HCT116 (cell line): ENCODE measurements at regions not wholly inside any gene's neighbourhood (a gene's known extent, or its start where the extent isn't known, plus 50 kb on each side); places are given as distances from the start of the nearest gene placed in this dataset.

Experiments
- ATAC-seq: fragments of 200-7000 bp; cut with Tn5 transposase; 2 replicates; pipeline ENCODE4 v1.9.1; 2020; ENCODE audit warnings: mild to moderate bottlenecking, moderate library complexity
- BruUV-seq: library from RNA; stranded (reverse); fragments of 400-500 nt; replicated peaks from 2 replicates; lab custom pipeline; 2021; lab: Mats Ljungman, UMichigan
- CTCF ChIA-PET: fragments of 300-600 bp; sonication (Branson Sonifier 250); formaldehyde crosslinking; loops from one replicate; lab custom pipeline; 2021; ENCODE audit warnings: antibody characterized with exemption; lab: Charles Lee
- POLR2A ChIA-PET: fragments of 300-600, 350-600 bp; sonication (Branson Sonifier 250); formaldehyde crosslinking; loops from one replicate; lab custom pipeline; 2021; ENCODE audit warnings: antibody characterized with exemption; lab: Charles Lee
- RAD21 ChIA-PET, 2 experiments: fragments of 300-600 bp; sonication (Branson Sonifier 250); formaldehyde crosslinking; loops; one replicate each; lab custom pipeline; 2023; ENCODE audit warnings: low total read pairs in 2 of 2; ENCODE audit not compliant: uncharacterized antibody in 2 of 2, unreplicated experiment in 2 of 2, low non-redundant PET in 1 of 2; lab: Charles Lee
- DNase-seq: peaks from one replicate; pipeline ENCODE4 v3.0.0-alpha.2; 2010; ENCODE audit warnings: low read depth, low spot score
- H2AFZ ChIP-seq: fragments of 200-600 bp; shearing (Covaris generic), sonication (generic); 2 replicates; pipeline ENCODE4 v1.6.1; 2017; ENCODE audit warnings: low read depth, mixed run types, mixed read lengths, antibody characterized with exemption, low read length; ENCODE audit not compliant: poor library complexity, severe bottlenecking
- H3K27ac ChIP-seq: 2 replicates; pipeline ENCODE4 v1.5.1; 2012; ENCODE audit warnings: low read depth, low read length
- H3K27me3 ChIP-seq: fragments of 200-600 bp; sonication (generic); 2 replicates; pipeline ENCODE4 v1.6.1; 2016; ENCODE audit warnings: mixed run types, low read length, mixed read lengths; ENCODE audit not compliant: insufficient read depth
- H3K36me3 ChIP-seq, 2 experiments: fragments of 200-500 bp in 1 of 2; fragments of 200-600 bp in 1 of 2; sonication (Bioruptor generic) in 1 of 2; sonication (generic) in 1 of 2; 2 replicates each; pipeline versions ENCODE4 v1.5.1 to v1.6.1; 2014 to 2016; ENCODE audit warnings: low read length in 2 of 2, inconsistent platforms in 1 of 2, mixed read lengths in 1 of 2, mixed run types in 1 of 2; ENCODE audit not compliant: insufficient read depth in 2 of 2, control insufficient read depth in 1 of 2
- H3K4me1 ChIP-seq, 2 experiments: fragments of 200-600 bp in 1 of 2; sonication (generic) in 1 of 2; 2 replicates each; pipeline versions ENCODE4 v1.5.1 to v1.6.1; 2012 to 2017; ENCODE audit warnings: low read length in 2 of 2, inconsistent platforms in 1 of 2, mild to moderate bottlenecking in 1 of 2, mixed read lengths in 1 of 2, mixed run types in 1 of 2, moderate library complexity in 1 of 2; ENCODE audit not compliant: insufficient read depth in 2 of 2, control insufficient read depth in 1 of 2
- H3K4me2 ChIP-seq: fragments of 200-600 bp; sonication (generic); 2 replicates; pipeline ENCODE4 v1.6.1; 2017; ENCODE audit warnings: mixed run types, low read length, mixed read lengths
- H3K4me3 ChIP-seq, 2 experiments: fragments of 200-600 bp in 1 of 2; sonication (generic) in 1 of 2; replicated peaks in 1 of 2; 2 replicates each; pipeline ENCODE4 v1.5.1; 2011 to 2016; ENCODE audit warnings: low read length in 2 of 2, control low read depth in 1 of 2, low read depth in 1 of 2, mild to moderate bottlenecking in 1 of 2, mixed read lengths in 1 of 2, mixed run types in 1 of 2
- H3K79me2 ChIP-seq: fragments of 200-600 bp; sonication (generic); 2 replicates; pipeline ENCODE4 v1.6.1; 2017; ENCODE audit warnings: mild to moderate bottlenecking, mixed run types, low read length, moderate library complexity, mixed read lengths; ENCODE audit not compliant: insufficient read depth
- H3K9ac ChIP-seq: fragments of 200-600 bp; sonication (generic); 2 replicates; pipeline ENCODE4 v1.6.1; 2016; ENCODE audit warnings: low read length, mixed read lengths
- H3K9me2 ChIP-seq: fragments of 200-600 bp; sonication (generic), shearing (Covaris generic); 2 replicates; pipeline ENCODE4 v1.6.1; 2017; ENCODE audit warnings: mixed run types, mild to moderate bottlenecking, moderate library complexity; ENCODE audit not compliant: insufficient read depth
- H3K9me3 ChIP-seq, 2 experiments: fragments of 200-500 bp in 1 of 2; fragments of 200-600 bp in 1 of 2; sonication (Bioruptor generic) in 1 of 2; sonication (generic) in 1 of 2; 2 replicates each; pipeline ENCODE4 v1.6.1; 2014 to 2017; ENCODE audit warnings: low read length in 2 of 2, mixed read lengths in 2 of 2, inconsistent platforms in 1 of 2, low read depth in 1 of 2, mild to moderate bottlenecking in 1 of 2, mixed run types in 1 of 2, moderate library complexity in 1 of 2; ENCODE audit not compliant: control insufficient read depth in 1 of 2, insufficient read depth in 1 of 2
- H4K20me1 ChIP-seq: fragments of 200-600 bp; sonication (generic), shearing (Covaris generic); 2 replicates; pipeline ENCODE4 v1.6.1; 2017; ENCODE audit warnings: mixed run types, mild to moderate bottlenecking, moderate library complexity; ENCODE audit not compliant: insufficient read depth
- CBX3 ChIP-seq: IDR thresholded peaks from 2 replicates; pipeline ENCODE4 v1.6.1; 2012; ENCODE audit warnings: low read depth
- EGR1 ChIP-seq: IDR thresholded peaks from 2 replicates; pipeline ENCODE4 v1.6.1; 2012; ENCODE audit warnings: low read depth
- ELF1 ChIP-seq: IDR thresholded peaks from 2 replicates; pipeline ENCODE4 v1.6.1; 2012; ENCODE audit warnings: low read depth, borderline replicate concordance
- EZH2 ChIP-seq: fragments of 200-600 bp; sonication (generic); IDR thresholded peaks from 2 replicates; pipeline ENCODE4 v1.6.1; 2017; ENCODE audit warnings: antibody characterized with exemption, mixed run types
- EZH2phosphoT487 ChIP-seq: fragments of 200-600 bp; IDR thresholded peaks from 2 replicates; pipeline ENCODE4 v1.6.1; 2018; ENCODE audit warnings: antibody characterized with exemption, borderline replicate concordance
- FOSL1 ChIP-seq: IDR thresholded peaks from 2 replicates; pipeline ENCODE4 v1.6.1; 2012; ENCODE audit warnings: low read depth
- JUND ChIP-seq: IDR thresholded peaks from 2 replicates; pipeline ENCODE4 v1.6.1; 2012
- POLR2A ChIP-seq: IDR thresholded peaks from 2 replicates; pipeline ENCODE4 v1.7.0; 2011; ENCODE audit warnings: borderline replicate concordance; ENCODE audit not compliant: insufficient read depth, insufficient read length; ENCODE audit errors: extremely low read depth
- POLR2AphosphoS5 ChIP-seq: IDR thresholded peaks from 2 replicates; pipeline ENCODE4 v1.6.1; 2011; ENCODE audit warnings: mild to moderate bottlenecking, low read depth, low read length, moderate library complexity
- RAD21 ChIP-seq: IDR thresholded peaks from 2 replicates; pipeline ENCODE4 v1.6.1; 2012; ENCODE audit warnings: low read depth, mild to moderate bottlenecking
- SIN3A ChIP-seq: IDR thresholded peaks from 2 replicates; pipeline ENCODE4 v1.6.1; 2012; ENCODE audit warnings: low read depth
- SP1 ChIP-seq: IDR thresholded peaks from 2 replicates; pipeline ENCODE4 v1.6.1; 2012; ENCODE audit warnings: low read depth
- SRF ChIP-seq: IDR thresholded peaks from 2 replicates; pipeline ENCODE4 v1.6.1; 2012; ENCODE audit warnings: low read depth
- TCF7L2 ChIP-seq: IDR thresholded peaks from 2 replicates; pipeline ENCODE4 v1.7.0; 2011; ENCODE audit warnings: borderline replicate concordance, inconsistent platforms; ENCODE audit not compliant: insufficient read depth, insufficient read length; ENCODE audit errors: extremely low read depth
- YY1 ChIP-seq: IDR thresholded peaks from 2 replicates; pipeline ENCODE4 v1.6.1; 2011; ENCODE audit warnings: low read length, low read depth, moderate library complexity, mild to moderate bottlenecking; ENCODE audit not compliant: insufficient replicate concordance; ENCODE audit errors: extremely low read depth
- ZBTB33 ChIP-seq: IDR thresholded peaks from 2 replicates; pipeline ENCODE4 v1.6.1; 2011; ENCODE audit warnings: mild to moderate bottlenecking, low read length, moderate library complexity; ENCODE audit not compliant: insufficient replicate concordance; ENCODE audit errors: extremely low read depth
- ZFX ChIP-seq: fragments of 450-650 bp; IDR thresholded peaks from 2 replicates; pipeline ENCODE4 v1.6.1; 2017
- ZNF274 ChIP-seq: fragments of 200-500 bp; sonication (Bioruptor generic); IDR thresholded peaks from 2 replicates; pipeline ENCODE4 v1.6.1; 2014; ENCODE audit warnings: mild to moderate bottlenecking, low read depth, low read length, inconsistent platforms
- intact Hi-C: fragments of 100-400 bp; cut with micrococcal nuclease; formaldehyde crosslinking; loops from 2 replicates; pipeline ENCODE4 v1.10.0; 2022
- TF ChIP-seq, protein P1 (sequence below), 3 experiments: fragments of 200-600 bp in 1 of 3; sonication (generic) in 1 of 3; IDR thresholded peaks in 2 of 3; conservative IDR thresholded peaks in 1 of 3; 2 replicates each; pipeline ENCODE4 v1.5.1; 2012 to 2017; ENCODE audit warnings: low read depth in 2 of 3, low read length in 2 of 3, antibody characterized with exemption in 1 of 3, borderline replicate concordance in 1 of 3, control low read depth in 1 of 3, mild to moderate bottlenecking in 1 of 3, mixed read lengths in 1 of 3, mixed run types in 1 of 3, moderate library complexity in 1 of 3; ENCODE audit not compliant: insufficient read depth in 1 of 3
- TF ChIP-seq, protein P2 (sequence below): IDR thresholded peaks from 2 replicates; pipeline ENCODE4 v1.6.1; 2012

DNA sequence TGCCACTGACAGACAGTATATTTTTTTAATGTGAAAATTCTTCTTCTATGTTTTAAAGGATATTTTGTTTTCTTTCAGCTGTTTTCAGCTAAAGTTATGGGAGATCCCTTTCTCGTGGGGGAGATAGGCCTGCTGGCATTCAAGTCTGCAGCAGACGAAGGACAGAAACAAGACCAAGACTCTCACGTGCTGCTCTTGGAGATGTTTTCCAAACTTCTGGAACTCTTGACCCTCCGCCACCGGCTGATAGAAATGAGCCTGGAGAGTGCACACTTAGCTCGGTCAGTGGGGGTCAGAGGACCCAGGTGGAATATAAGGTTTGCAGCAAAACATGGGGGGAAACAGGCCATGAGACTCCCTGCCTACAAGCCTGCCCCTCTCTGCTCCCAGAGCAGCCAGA lies 120.5 kb downstream of the CD164 start:
- Histone ChIP-seq H3K4me1 (no peaks in the 10 kb centered on the region), H3K36me3 (no peaks in the 10 kb centered on the region), H3K9me2 (no peaks in the 10 kb centered on the region), H3K27ac (no peak overlapping the region), H3K79me2 (no peaks in the 10 kb centered on the region), H4K20me1 (no peaks in the 10 kb centered on the region), H3K4me2 (no peak overlapping the region), H3K9me3 (no peaks in the 10 kb centered on the region), H3K9ac (no peak overlapping the region)
- ChIA-PET RAD21 (no interaction called here), CTCF (no interaction called here), POLR2A (no interaction called here)
- no peak for DNase-seq
- no TSS peak for BruUV-seq
- intact Hi-C loops = no loop called here
- no peak for TF ChIP-seq POLR2A
- TF ChIP-seq, all 23 proteins: peak for 0
- Histone ChIP-seq H2AFZ (no peak overlapping the region), H3K27me3 (no peaks in the 10 kb centered on the region), H3K4me3 (no peak overlapping the region)
- no peak for ATAC-seq

GRCh38 chr6:109260701-109261100 lies 121.6 kb downstream of the CD164 start:
- ChIA-PET POLR2A (no interaction called here), CTCF (no interaction called here), RAD21 (no interaction called here)
- H3K4me2 ChIP-seq = no peak overlapping the region
- H3K27ac ChIP-seq = no peak overlapping the region
- DNase-seq = no peak
- no TSS peak for BruUV-seq
- no peaks in the 10 kb centered on the region for H3K9me3 ChIP-seq
- H3K9me2 ChIP-seq = no peaks in the 10 kb centered on the region
- intact Hi-C loops = no loop called here
- H4K20me1 ChIP-seq = no peaks in the 10 kb centered on the region
- no peak overlapping the region for H2AFZ ChIP-seq
- no peak overlapping the region for H3K4me3 ChIP-seq
- no peak for ATAC-seq
- TF ChIP-seq FOSL1 (no peak), EZH2 (no peak), EZH2phosphoT487 (no peak), ZFX (no peak), POLR2A (no peak), EGR1 (no peak), YY1 (no peak), TCF7L2 (no peak), ZBTB33 (no peak), ELF1 (no peak), ZNF274 (no peak), SP1 (no peak), JUND (no peak), SIN3A (no peak), RAD21 (no peak), POLR2AphosphoS5 (no peak), CBX3 (no peak), SRF (no peak)
- TF ChIP-seq, protein P1, sequence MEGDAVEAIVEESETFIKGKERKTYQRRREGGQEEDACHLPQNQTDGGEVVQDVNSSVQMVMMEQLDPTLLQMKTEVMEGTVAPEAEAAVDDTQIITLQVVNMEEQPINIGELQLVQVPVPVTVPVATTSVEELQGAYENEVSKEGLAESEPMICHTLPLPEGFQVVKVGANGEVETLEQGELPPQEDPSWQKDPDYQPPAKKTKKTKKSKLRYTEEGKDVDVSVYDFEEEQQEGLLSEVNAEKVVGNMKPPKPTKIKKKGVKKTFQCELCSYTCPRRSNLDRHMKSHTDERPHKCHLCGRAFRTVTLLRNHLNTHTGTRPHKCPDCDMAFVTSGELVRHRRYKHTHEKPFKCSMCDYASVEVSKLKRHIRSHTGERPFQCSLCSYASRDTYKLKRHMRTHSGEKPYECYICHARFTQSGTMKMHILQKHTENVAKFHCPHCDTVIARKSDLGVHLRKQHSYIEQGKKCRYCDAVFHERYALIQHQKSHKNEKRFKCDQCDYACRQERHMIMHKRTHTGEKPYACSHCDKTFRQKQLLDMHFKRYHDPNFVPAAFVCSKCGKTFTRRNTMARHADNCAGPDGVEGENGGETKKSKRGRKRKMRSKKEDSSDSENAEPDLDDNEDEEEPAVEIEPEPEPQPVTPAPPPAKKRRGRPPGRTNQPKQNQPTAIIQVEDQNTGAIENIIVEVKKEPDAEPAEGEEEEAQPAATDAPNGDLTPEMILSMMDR (IDR thresholded peaks at IDR 0.05 in 2 of 3, conservative IDR thresholded peaks at IDR 0.05 in 1 of 3; ENCODE audit: borderline replicate concordance in 1 of 3, insufficient read depth in 1 of 3, low read depth in 2 of 3, low read length in 2 of 3) = no peak
- TF ChIP-seq, protein P2, sequence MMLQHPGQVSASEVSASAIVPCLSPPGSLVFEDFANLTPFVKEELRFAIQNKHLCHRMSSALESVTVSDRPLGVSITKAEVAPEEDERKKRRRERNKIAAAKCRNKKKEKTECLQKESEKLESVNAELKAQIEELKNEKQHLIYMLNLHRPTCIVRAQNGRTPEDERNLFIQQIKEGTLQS = no peak
- no peaks in the 10 kb centered on the region for H3K4me1 ChIP-seq
- no peaks in the 10 kb centered on the region for H3K79me2 ChIP-seq
- H3K27me3 ChIP-seq = no peaks in the 10 kb centered on the region
- H3K9ac ChIP-seq = no peak overlapping the region
- H3K36me3 ChIP-seq = no peaks in the 10 kb centered on the region
